MM.1S (cell line): ENCODE measurements at regions not wholly inside any gene's neighbourhood (a gene's known extent, or its start where the extent isn't known, plus 50 kb on each side); places are given as distances from the start of the nearest gene placed in this dataset.

Source experiments
- DNase-seq: peaks from one replicate; pipeline ENCODE4 v3.0.0-alpha.2; 2015
- H2AFZ ChIP-seq: fragments of 300-600 bp; sonication (generic); 2 replicates; pipeline ENCODE4 v1.6.0; 2016; ENCODE audit warnings: antibody characterized with exemption, low read length
- H3F3A ChIP-seq: fragments of 300-600 bp; sonication (generic); 2 replicates; pipeline ENCODE4 v1.6.1; 2016; ENCODE audit warnings: mild to moderate bottlenecking, antibody characterized with exemption, low read length, moderate library complexity, mixed read lengths; ENCODE audit not compliant: insufficient read depth
- H3K27ac ChIP-seq: fragments of 300-600 bp; sonication (generic); 2 replicates; pipeline ENCODE4 v1.5.1; 2016; ENCODE audit warnings: mild to moderate bottlenecking, low read length
- H3K27me3 ChIP-seq: fragments of 300-600 bp; sonication (generic); replicated peaks from 2 replicates; pipeline ENCODE4 v1.6.0; 2016; ENCODE audit warnings: low read length; ENCODE audit not compliant: insufficient read depth
- H3K36me3 ChIP-seq: fragments of 300-600 bp; sonication (generic); replicated peaks from 2 replicates; pipeline ENCODE4 v1.6.1; 2016; ENCODE audit warnings: mild to moderate bottlenecking, low read length, mixed read lengths; ENCODE audit not compliant: insufficient read depth
- H3K4me1 ChIP-seq: fragments of 300-600 bp; sonication (generic); 2 replicates; pipeline ENCODE4 v1.6.1; 2016; ENCODE audit warnings: low read length, mixed read lengths
- H3K4me2 ChIP-seq: fragments of 300-600 bp; sonication (generic); 2 replicates; pipeline ENCODE4 v1.6.0; 2016; ENCODE audit warnings: low read depth, low read length
- H3K4me3 ChIP-seq: fragments of 300-600 bp; sonication (generic); 2 replicates; pipeline ENCODE4 v1.5.1; 2016; ENCODE audit warnings: low read length, mixed read lengths
- H3K79me2 ChIP-seq: fragments of 300-600 bp; sonication (generic); 2 replicates; pipeline ENCODE4 v1.6.1; 2016; ENCODE audit warnings: mixed run types, low read length, mixed read lengths
- H3K9ac ChIP-seq: fragments of 300-600 bp; sonication (generic); 2 replicates; pipeline ENCODE4 v1.6.1; 2016; ENCODE audit warnings: low read length, mixed read lengths
- H3K9me2 ChIP-seq: fragments of 300-600 bp; sonication (generic); replicated peaks from 2 replicates; pipeline ENCODE4 v1.6.1; 2016; ENCODE audit warnings: mild to moderate bottlenecking, low read length, mixed read lengths; ENCODE audit not compliant: insufficient read depth
- H3K9me3 ChIP-seq: fragments of 300-600 bp; sonication (generic); replicated peaks from 2 replicates; pipeline ENCODE4 v1.6.1; 2016; ENCODE audit warnings: mild to moderate bottlenecking, low read length, mixed read lengths; ENCODE audit not compliant: insufficient read depth
- H4K20me1 ChIP-seq: fragments of 300-600 bp; sonication (generic); 2 replicates; pipeline ENCODE4 v1.6.1; 2016; ENCODE audit warnings: mild to moderate bottlenecking, low read length, moderate library complexity, mixed read lengths; ENCODE audit not compliant: insufficient read depth
- EZH2 ChIP-seq: fragments of 300-600 bp; sonication (generic); optimal IDR thresholded peaks from 2 replicates; pipeline ENCODE3; 2017; ENCODE audit warnings: low read depth, mild to moderate bottlenecking, antibody characterized with exemption, low read length, mixed read lengths
- EZH2phosphoT487 ChIP-seq: fragments of 300-600 bp; sonication (generic); IDR thresholded peaks from 2 replicates; pipeline ENCODE4 v1.6.1; 2018; ENCODE audit warnings: antibody characterized with exemption, low read length
- TF ChIP-seq, protein P1 (sequence below): fragments of 300-600 bp; sonication (generic); IDR thresholded peaks from 2 replicates; pipeline ENCODE4 v1.5.1; 2016; ENCODE audit warnings: antibody characterized with exemption, low read length, mixed read lengths

DNA sequence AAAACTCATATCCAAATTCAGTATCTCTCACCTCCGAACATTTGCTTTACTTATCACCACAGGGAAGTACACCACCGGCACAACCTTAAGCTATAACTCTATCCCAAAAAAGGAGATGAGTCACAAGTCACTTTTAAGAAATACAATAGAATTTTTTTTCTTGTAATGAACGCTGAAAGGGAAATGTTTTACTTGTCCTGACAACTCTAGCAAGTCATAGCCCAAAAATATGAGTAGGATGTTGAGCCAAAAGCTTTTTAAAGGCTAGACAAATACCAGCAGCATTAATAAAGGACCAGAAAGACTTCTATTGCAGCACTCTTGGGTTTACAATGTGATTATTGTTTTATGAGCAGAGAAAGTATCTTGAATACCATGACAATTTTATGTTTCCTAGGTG, 147.3 kb upstream of the FST start:
- Histone ChIP-seq H3K79me2 (no peaks in the 10 kb centered on the region), H3K4me3 (no peak overlapping the region), H3K9me3 (no peaks in the 10 kb centered on the region), H3K27me3 (no peaks in the 10 kb centered on the region), H3K36me3 (no peaks in the 10 kb centered on the region), H2AFZ (no peak overlapping the region), H3F3A (no peaks in the 10 kb centered on the region), H3K9me2 (no peaks in the 10 kb centered on the region), H3K9ac (no peak overlapping the region), H3K4me2 (no peak overlapping the region), H3K27ac (no peak overlapping the region), H3K4me1 (no peaks in the 10 kb centered on the region), H4K20me1 (no peaks in the 10 kb centered on the region)
- TF ChIP-seq EZH2 (no peak), EZH2phosphoT487 (no peak)
- TF ChIP-seq, protein P1, sequence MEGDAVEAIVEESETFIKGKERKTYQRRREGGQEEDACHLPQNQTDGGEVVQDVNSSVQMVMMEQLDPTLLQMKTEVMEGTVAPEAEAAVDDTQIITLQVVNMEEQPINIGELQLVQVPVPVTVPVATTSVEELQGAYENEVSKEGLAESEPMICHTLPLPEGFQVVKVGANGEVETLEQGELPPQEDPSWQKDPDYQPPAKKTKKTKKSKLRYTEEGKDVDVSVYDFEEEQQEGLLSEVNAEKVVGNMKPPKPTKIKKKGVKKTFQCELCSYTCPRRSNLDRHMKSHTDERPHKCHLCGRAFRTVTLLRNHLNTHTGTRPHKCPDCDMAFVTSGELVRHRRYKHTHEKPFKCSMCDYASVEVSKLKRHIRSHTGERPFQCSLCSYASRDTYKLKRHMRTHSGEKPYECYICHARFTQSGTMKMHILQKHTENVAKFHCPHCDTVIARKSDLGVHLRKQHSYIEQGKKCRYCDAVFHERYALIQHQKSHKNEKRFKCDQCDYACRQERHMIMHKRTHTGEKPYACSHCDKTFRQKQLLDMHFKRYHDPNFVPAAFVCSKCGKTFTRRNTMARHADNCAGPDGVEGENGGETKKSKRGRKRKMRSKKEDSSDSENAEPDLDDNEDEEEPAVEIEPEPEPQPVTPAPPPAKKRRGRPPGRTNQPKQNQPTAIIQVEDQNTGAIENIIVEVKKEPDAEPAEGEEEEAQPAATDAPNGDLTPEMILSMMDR: no peak
- DNase-seq: no peak

DNA sequence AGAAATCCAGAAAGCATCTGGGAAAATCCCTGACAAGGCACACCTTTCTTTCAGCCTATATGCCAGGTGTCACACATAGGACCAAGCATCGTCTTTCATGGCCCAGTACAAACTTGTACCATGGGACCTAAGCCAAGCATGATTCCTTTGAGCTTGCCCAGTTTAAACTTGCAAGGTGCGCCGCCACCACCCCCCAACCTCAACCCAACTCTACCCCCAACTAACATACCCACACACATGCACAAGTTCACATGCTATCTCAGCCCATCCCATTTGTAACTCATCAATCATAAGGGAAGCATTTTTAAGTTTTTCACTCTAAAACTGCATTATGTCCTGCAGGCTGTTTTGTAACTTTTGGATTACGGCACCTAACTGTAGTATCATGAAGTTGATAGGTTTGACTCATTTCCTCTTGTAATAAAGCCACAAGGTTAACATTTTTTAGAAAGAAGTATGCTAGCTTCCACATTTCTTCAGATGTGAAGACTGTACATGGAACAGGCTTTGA, 145.9 kb upstream of the FST start:
- H3K4me1 ChIP-seq: no peaks in the 10 kb centered on the region
- no peak overlapping the region for H2AFZ ChIP-seq
- H3K4me3 ChIP-seq: no peak overlapping the region
- no peaks in the 10 kb centered on the region for H4K20me1 ChIP-seq
- no peaks in the 10 kb centered on the region for H3K9me2 ChIP-seq
- H3F3A ChIP-seq: no peaks in the 10 kb centered on the region
- H3K27ac ChIP-seq: no peak overlapping the region
- H3K9ac ChIP-seq: no peak overlapping the region
- no peak overlapping the region for H3K4me2 ChIP-seq
- no peaks in the 10 kb centered on the region for H3K79me2 ChIP-seq
- no peaks in the 10 kb centered on the region for H3K36me3 ChIP-seq
- TF ChIP-seq EZH2 (no peak), EZH2phosphoT487 (no peak)
- TF ChIP-seq, protein P1: no peak
- H3K9me3 ChIP-seq: no peaks in the 10 kb centered on the region
- H3K27me3 ChIP-seq: no peaks in the 10 kb centered on the region
- no peak for DNase-seq

DNA sequence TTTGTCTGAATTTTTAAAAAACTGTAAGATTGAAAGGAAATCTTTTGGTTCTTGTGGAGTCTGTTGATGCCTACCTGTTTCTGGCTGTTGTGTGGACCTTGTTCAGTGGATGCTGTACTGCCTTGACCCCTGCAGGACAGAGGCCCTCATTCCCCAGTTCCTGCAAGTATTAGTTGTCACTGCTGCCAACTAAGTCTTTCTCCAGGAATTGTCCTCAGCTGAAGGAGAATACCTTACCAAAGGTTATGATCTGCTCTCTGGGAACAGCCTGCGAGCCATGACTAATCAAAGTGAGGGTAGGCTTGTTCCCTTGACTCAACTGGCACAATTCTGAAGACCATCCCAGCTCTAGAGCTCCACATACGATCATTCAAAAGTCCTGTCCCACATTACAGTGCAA, 145.3 kb upstream of the FST start:
- Histone ChIP-seq H3K4me1 (no peaks in the 10 kb centered on the region), H3K9me2 (no peaks in the 10 kb centered on the region), H3F3A (no peaks in the 10 kb centered on the region), H3K79me2 (no peaks in the 10 kb centered on the region), H3K9ac (no peak overlapping the region), H3K27me3 (no peaks in the 10 kb centered on the region), H4K20me1 (no peaks in the 10 kb centered on the region), H2AFZ (no peak overlapping the region), H3K36me3 (no peaks in the 10 kb centered on the region), H3K4me2 (no peak overlapping the region), H3K9me3 (no peaks in the 10 kb centered on the region), H3K4me3 (no peak overlapping the region), H3K27ac (no peak overlapping the region)
- no peak for DNase-seq
- no peak for TF ChIP-seq EZH2phosphoT487
- TF ChIP-seq, protein P1: peak; percentile 28; the same call in 1 of the 2 replicates
